Transverse colon (tissue), 4 donors: ENCODE measurements at regions not wholly inside any gene's neighbourhood (a gene's known extent, or its start where the extent isn't known, plus 50 kb on each side); places are given as distances from the start of the nearest gene placed in this dataset.

ENCODE experiments used
- DNase-seq: peaks from one replicate; pipeline ENCODE4 v3.0.0-alpha.2; 2019
- H3K27ac ChIP-seq, 4 donors: fragments of 200-600 bp; sonication (generic); 2 replicates each; pipeline ENCODE4 v1.5.1; 2016 to 2018; ENCODE audit warnings: inconsistent platforms in 4 of 4
- H3K27me3 ChIP-seq: fragments of 200-600 bp; sonication (generic); 2 replicates; pipeline ENCODE4 v1.5.1; 2017; ENCODE audit warnings: inconsistent platforms
- H3K36me3 ChIP-seq, 4 donors: fragments of 200-600 bp; sonication (generic); 2 replicates each; pipeline ENCODE4 v1.5.1; 2017 to 2019; ENCODE audit warnings: inconsistent platforms in 4 of 4
- H3K4me1 ChIP-seq, 4 donors: fragments of 200-600 bp; sonication (generic); 2 replicates each; pipeline ENCODE4 v1.5.1; 2017 to 2020; ENCODE audit warnings: inconsistent platforms in 4 of 4
- H3K4me3 ChIP-seq, 4 donors: fragments of 200-600 bp; sonication (generic); 1 replicate in 1 of 4; 2 replicates in 3 of 4; pipeline versions ENCODE4 v1.5.1 to v1.6.1; 2017 to 2019; ENCODE audit warnings: inconsistent platforms in 4 of 4
- H3K9me3 ChIP-seq, 2 donors: fragments of 200-600 bp; sonication (generic); 2 replicates each; pipeline ENCODE4 v1.5.1; 2017 to 2019; ENCODE audit warnings: inconsistent platforms in 2 of 2
- EP300 ChIP-seq: sonication (generic); formaldehyde crosslinking; IDR thresholded peaks from one replicate; pipeline ENCODE4 v1.6.1; 2017; ENCODE audit warnings: antibody characterized with exemption, low read depth
- POLR2A ChIP-seq: fragments of 450-650 bp; IDR thresholded peaks from one replicate; pipeline ENCODE4 v1.6.1; 2016; ENCODE audit warnings: antibody characterized with exemption, mild to moderate bottlenecking, moderate library complexity
- POLR2AphosphoS5 ChIP-seq, 3 donors: sonication (generic); formaldehyde crosslinking; IDR thresholded peaks; one replicate each; pipeline ENCODE4 v1.6.1; 2016; ENCODE audit warnings: antibody characterized with exemption in 3 of 3
- WGBS, 2 donors: methylation state at CpG; one replicate each; pipeline ENCODE4 v1.1.5; 2018; ENCODE audit warnings: low coverage in 1 of 2; 5-methylcytosine and 5-hydroxymethylcytosine counted together
- in situ Hi-C, 4 donors: fragments of 200-750 bp; cut with MboI; loops; one replicate each; pipeline versions ENCODE4 v1.15.0 to v1.15.1; 2017; ENCODE audit warnings: low sequenced_read_pairs in 3 of 4, low pct_ligation_motif_present in 1 of 4, low pct_unique_long_range_greater_than_20kb in 1 of 4
- intact Hi-C: fragments of 100-400 bp; cut with DNase I; formaldehyde crosslinking; loops from one replicate; pipeline ENCODE4 v1.15.1; 2023; ENCODE audit warnings: low total_unique reads
- TF ChIP-seq, protein P1 (sequence below), 5 experiments: fragments of 200-600 bp in 3 of 5; fragments of 450-650 bp in 2 of 5; sonication (generic) in 3 of 5; IDR thresholded peaks; 1 replicate in 2 of 5; 2 replicates in 3 of 5; pipeline ENCODE4 v1.5.1; 2016 to 2017; ENCODE audit warnings: antibody characterized with exemption in 5 of 5, inconsistent platforms in 3 of 5, mild to moderate bottlenecking in 2 of 5, moderate library complexity in 1 of 5

DNA sequence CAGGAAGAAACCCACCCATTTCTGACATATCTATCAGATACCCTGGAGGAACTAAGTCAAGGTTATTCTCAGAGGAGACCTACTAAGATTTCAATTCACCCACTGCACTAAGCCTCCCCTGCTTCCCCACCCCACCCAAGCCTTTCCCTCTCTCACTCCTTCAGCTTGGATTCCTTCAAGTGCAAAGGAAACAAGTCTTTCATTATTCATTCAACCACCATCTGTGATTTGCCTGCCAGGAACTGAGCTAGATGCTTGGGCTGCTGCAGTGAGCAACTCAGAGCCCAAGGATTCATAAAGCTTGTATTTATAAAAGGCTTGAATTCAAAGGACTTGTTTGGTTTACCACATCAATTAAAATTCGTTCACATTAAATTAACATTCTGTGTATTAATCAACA lies 161.3 kb downstream of the GXYLT1 start:
- WGBS, 2 donors: 0 to 25% methylated on average over 1 of the region's 1 CpG
- Histone ChIP-seq H3K27ac (no peak overlapping the region), H3K9me3 (no peaks in the 10 kb centered on the region), H3K4me3 (no peak overlapping the region), H3K4me1 (no peaks in the 10 kb centered on the region), H3K36me3 (no peaks in the 10 kb centered on the region), H3K27me3 (no peaks in the 10 kb centered on the region)
- intact Hi-C loops (no loop called here), in situ Hi-C loops (no loop called here)
- TF ChIP-seq EP300 (no peak), POLR2A (no peak)
- TF ChIP-seq, protein P1, sequence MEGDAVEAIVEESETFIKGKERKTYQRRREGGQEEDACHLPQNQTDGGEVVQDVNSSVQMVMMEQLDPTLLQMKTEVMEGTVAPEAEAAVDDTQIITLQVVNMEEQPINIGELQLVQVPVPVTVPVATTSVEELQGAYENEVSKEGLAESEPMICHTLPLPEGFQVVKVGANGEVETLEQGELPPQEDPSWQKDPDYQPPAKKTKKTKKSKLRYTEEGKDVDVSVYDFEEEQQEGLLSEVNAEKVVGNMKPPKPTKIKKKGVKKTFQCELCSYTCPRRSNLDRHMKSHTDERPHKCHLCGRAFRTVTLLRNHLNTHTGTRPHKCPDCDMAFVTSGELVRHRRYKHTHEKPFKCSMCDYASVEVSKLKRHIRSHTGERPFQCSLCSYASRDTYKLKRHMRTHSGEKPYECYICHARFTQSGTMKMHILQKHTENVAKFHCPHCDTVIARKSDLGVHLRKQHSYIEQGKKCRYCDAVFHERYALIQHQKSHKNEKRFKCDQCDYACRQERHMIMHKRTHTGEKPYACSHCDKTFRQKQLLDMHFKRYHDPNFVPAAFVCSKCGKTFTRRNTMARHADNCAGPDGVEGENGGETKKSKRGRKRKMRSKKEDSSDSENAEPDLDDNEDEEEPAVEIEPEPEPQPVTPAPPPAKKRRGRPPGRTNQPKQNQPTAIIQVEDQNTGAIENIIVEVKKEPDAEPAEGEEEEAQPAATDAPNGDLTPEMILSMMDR (IDR thresholded peaks at IDR 0.05): no peak
- no peak for DNase-seq

DNA sequence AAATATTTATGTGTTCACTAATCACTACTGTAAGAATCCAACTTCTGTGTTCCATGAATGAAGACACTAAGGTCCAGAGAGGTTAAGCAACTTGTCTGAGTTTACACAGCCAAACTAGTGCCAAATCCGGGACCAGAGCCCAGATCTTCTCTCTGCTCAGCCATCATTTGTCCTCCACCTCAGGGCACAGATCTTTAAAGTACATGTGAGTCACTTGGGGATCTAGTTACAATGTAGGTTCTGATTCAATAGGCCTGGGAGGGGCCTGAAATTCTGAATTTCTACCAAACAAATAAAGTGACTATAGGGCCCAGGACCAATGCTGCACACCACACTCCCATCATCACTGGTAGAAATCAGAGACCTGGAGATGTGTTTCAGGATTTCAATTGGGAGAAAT lies 162.9 kb downstream of the GXYLT1 start:
- TF ChIP-seq, protein P1 (IDR thresholded peaks at IDR 0.05): no peak
- TF ChIP-seq POLR2A: no peak
- 62 to 80% methylated on average over 1 of the region's 1 CpG for WGBS, 2 donors
- in situ Hi-C loops: no loop called here

DNA sequence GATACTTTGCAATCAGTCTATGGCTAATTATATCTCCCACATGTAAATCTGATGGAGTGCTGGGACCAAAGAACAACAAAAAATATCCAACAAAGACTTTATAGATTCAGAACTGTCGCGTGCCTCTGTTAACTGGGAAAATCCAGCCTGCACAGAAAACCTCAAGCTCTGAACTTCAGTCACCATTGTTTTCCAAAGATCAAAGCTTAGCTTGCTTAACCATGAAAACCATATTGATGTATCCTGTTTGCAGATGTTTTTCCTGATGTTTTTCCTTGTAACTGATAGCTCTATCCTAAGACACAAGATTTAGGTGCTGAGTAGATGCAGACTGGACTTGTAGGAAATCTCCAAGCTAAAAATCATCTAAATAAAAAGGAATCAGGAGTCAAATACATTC lies 163.7 kb downstream of the GXYLT1 start:
- no peak for DNase-seq
- TF ChIP-seq POLR2AphosphoS5 (IDR thresholded peaks at IDR 0.05): no peak
- no peak for TF ChIP-seq POLR2A
- TF ChIP-seq, protein P1 (IDR thresholded peaks at IDR 0.05): no peak
- no peak for TF ChIP-seq EP300
- in situ Hi-C loops: no loop called here
- Histone ChIP-seq H3K27me3 (no peaks in the 10 kb centered on the region), H3K4me1 (no peaks in the 10 kb centered on the region), H3K9me3 (no peaks in the 10 kb centered on the region), H3K36me3 (no peaks in the 10 kb centered on the region), H3K4me3 (no peak overlapping the region), H3K27ac (no peak overlapping the region)
- WGBS, 2 donors: 74 to 88% methylated on average over 2 of the region's 2 CpGs
- intact Hi-C loops: no loop called here

More for the DNA sequence above, 162.9 kb downstream of the GXYLT1 start:
- H3K4me1 ChIP-seq: no peaks in the 10 kb centered on the region
- no peak overlapping the region for H3K4me3 ChIP-seq
- H3K27ac ChIP-seq: no peak overlapping the region
- no peaks in the 10 kb centered on the region for H3K9me3 ChIP-seq
- H3K27me3 ChIP-seq: no peaks in the 10 kb centered on the region
- intact Hi-C loops: no loop called here
- no peaks in the 10 kb centered on the region for H3K36me3 ChIP-seq
- no peak for DNase-seq

DNA sequence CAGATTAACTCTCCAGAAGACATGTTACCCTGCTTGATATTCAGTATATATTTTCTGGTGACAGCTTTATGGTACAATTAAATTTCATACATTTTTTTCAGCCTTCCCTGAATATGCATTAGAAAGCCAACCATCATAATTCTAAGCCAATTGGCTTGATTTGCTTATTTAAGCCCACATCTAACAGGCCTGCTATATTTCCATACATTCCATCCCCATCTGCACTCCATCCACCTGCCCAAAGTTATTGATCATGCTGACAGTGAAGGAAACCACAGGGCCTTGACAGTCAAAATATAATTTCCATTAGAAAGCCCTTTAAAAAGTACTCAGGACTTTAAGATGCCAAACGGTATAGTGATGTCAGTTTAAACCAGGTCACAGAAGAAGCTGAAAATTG lies 164.3 kb downstream of the GXYLT1 start:
- DNase-seq: no peak
- intact Hi-C loops: no loop called here
- Histone ChIP-seq H3K4me3 (no peak overlapping the region), H3K27me3 (no peaks in the 10 kb centered on the region), H3K9me3 (no peaks in the 10 kb centered on the region), H3K36me3 (no peaks in the 10 kb centered on the region), H3K27ac (no peak overlapping the region), H3K4me1 (no peaks in the 10 kb centered on the region)
- TF ChIP-seq, protein P1 (IDR thresholded peaks at IDR 0.05): no peak
- no peak for TF ChIP-seq POLR2AphosphoS5 (IDR thresholded peaks at IDR 0.05)
- no peak for TF ChIP-seq POLR2A
- 36 to 38% methylated on average over 1 of the region's 1 CpG for WGBS, 2 donors
- in situ Hi-C loops: no loop called here
